CD4-positive, alpha-beta T cell (primary cell): ENCODE measurements at regions not wholly inside any gene's neighbourhood (a gene's known extent, or its start where the extent isn't known, plus 50 kb on each side); places are given as distances from the start of the nearest gene placed in this dataset.
"Not testable (repeated sequence)": the region's sequence is repeated elsewhere in the genome, so short reads cannot be mapped to it uniquely, and the experiment has no call there.

Experiments used
- ATAC-seq: fragments of 200-7000 bp; cut with Tn5 transposase; one replicate; pipeline ENCODE4 v1.10.0; 2022; ENCODE audit warnings: mild to moderate bottlenecking; ENCODE audit not compliant: poor library complexity
- CTCF ChIA-PET: fragments of 350-600 bp; sonication (Branson Sonifier 250); formaldehyde crosslinking; loops from one replicate; lab custom pipeline; 2021; ENCODE audit warnings: antibody characterized with exemption, inconsistent platforms; lab: Charles Lee
- POLR2A ChIA-PET: fragments of 350-600 bp; sonication (Branson Sonifier 250); formaldehyde crosslinking; loops from one replicate; lab custom pipeline; 2021; ENCODE audit warnings: antibody characterized with exemption, inconsistent platforms; lab: Charles Lee
- DNase-seq, 14 experiments: peaks; one replicate each; pipeline ENCODE4 v3.0.0-alpha.2; 2013 to 2020; ENCODE audit warnings: mixed read lengths in 2 of 14
- H3K27ac ChIP-seq, 2 donors: one replicate each; pipeline versions ENCODE4 v1.5.1 to v1.7.0; 2013; ENCODE audit warnings: low read length in 2 of 2, low read depth in 1 of 2, mild to moderate bottlenecking in 1 of 2
- H3K27me3 ChIP-seq, 2 experiments: 1 replicate in 1 of 2; 2 replicates in 1 of 2; pipeline versions ENCODE4 v1.6.1 to v1.7.0; 2013; ENCODE audit warnings: low read length in 2 of 2, control low read depth in 1 of 2, mild to moderate bottlenecking in 1 of 2, moderate library complexity in 1 of 2; ENCODE audit not compliant: insufficient read depth in 2 of 2, control insufficient read depth in 1 of 2
- H3K36me3 ChIP-seq: one replicate; pipeline ENCODE4 v1.6.1; 2013; ENCODE audit warnings: low read length, control low read depth; ENCODE audit not compliant: insufficient read depth
- H3K4me1 ChIP-seq: one replicate; pipeline ENCODE4 v1.6.1; 2013; ENCODE audit warnings: low read length, control low read depth; ENCODE audit not compliant: insufficient read depth
- H3K4me3 ChIP-seq: one replicate; pipeline ENCODE4 v1.5.1; 2013; ENCODE audit warnings: mild to moderate bottlenecking, low read length, moderate library complexity
- H3K9me3 ChIP-seq, 2 experiments: 1 replicate in 1 of 2; 2 replicates in 1 of 2; pipeline versions ENCODE4 v1.6.1 to v1.7.0; 2013; ENCODE audit warnings: low read length in 2 of 2, mild to moderate bottlenecking in 2 of 2, control low read depth in 1 of 2, moderate library complexity in 1 of 2; ENCODE audit not compliant: control insufficient read depth in 1 of 2, insufficient read depth in 1 of 2
- H3K27ac Mint-ChIP-seq: one replicate; pipeline ENCODE4 v1.8.0; 2020; ENCODE audit warnings: mixed read lengths
- H3K27me3 Mint-ChIP-seq: one replicate; pipeline ENCODE4 v1.8.0; 2021; ENCODE audit warnings: mixed read lengths
- H3K36me3 Mint-ChIP-seq: one replicate; pipeline ENCODE4 v1.8.0; 2021; ENCODE audit warnings: low read depth, mixed read lengths
- H3K4me1 Mint-ChIP-seq: one replicate; pipeline ENCODE4 v1.8.0; 2021; ENCODE audit warnings: low read depth, mixed read lengths
- H3K4me3 Mint-ChIP-seq: one replicate; pipeline ENCODE4 v1.8.0; 2020; ENCODE audit warnings: mild to moderate bottlenecking, mixed read lengths
- H3K9me3 Mint-ChIP-seq: one replicate; pipeline ENCODE4 v1.8.0; 2020; ENCODE audit warnings: mixed read lengths
- intact Hi-C, 2 experiments: fragments of 100-400 bp; cut with DNase I in 1 of 2; cut with micrococcal nuclease in 1 of 2; formaldehyde crosslinking; loops; one replicate each; pipeline versions ENCODE4 v1.15.1 to v1.9.0; 2023 to 2025; cut with DNase I, micrococcal nuclease
- TF ChIP-seq, protein P1 (sequence below): fragments of 200-600 bp; IDR thresholded peaks from one replicate; pipeline ENCODE4 v1.8.0; 2022; ENCODE audit warnings: antibody characterized with exemption, mild to moderate bottlenecking

DNA sequence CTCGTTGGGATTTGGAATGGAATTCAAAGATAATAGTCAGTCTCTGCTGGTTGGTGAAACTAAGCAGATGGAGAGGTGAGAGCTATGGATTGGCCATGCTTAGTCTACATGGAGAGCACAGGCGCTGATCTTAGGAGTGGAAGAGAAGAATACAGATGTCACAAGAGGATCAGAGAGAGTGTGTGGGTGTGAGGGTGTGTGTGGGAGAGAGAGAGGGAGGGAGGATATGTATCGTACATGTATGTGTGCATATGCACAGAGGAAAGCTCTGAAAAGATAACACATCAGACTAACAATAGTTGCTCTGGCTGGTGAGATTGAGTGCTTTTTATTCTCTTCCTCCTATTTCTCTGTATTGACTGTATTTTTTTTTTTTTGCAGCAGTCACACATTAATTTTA, 686.2 kb upstream of the TBX3 start:
- Histone ChIP-seq H3K27me3 (no peaks in the 10 kb centered on the region), H3K4me3 (no peak overlapping the region), H3K27ac (no peak overlapping the region), H3K36me3 (no peaks in the 10 kb centered on the region), H3K4me1 (no peaks in the 10 kb centered on the region), H3K9me3 (peaks cover 0 to 15% of the 10 kb centered on the region in 2 experiments)
- Mint-ChIP-seq H3K27me3 (no peaks in the 10 kb centered on the region), H3K4me3 (no peak overlapping the region), H3K4me1 (no peaks in the 10 kb centered on the region), H3K9me3 (peaks cover 18% of the 10 kb centered on the region), H3K36me3 (no peaks in the 10 kb centered on the region), H3K27ac (no peak overlapping the region)
- no peak for ATAC-seq
- intact Hi-C loops: no loop called here
- TF ChIP-seq, protein P1, sequence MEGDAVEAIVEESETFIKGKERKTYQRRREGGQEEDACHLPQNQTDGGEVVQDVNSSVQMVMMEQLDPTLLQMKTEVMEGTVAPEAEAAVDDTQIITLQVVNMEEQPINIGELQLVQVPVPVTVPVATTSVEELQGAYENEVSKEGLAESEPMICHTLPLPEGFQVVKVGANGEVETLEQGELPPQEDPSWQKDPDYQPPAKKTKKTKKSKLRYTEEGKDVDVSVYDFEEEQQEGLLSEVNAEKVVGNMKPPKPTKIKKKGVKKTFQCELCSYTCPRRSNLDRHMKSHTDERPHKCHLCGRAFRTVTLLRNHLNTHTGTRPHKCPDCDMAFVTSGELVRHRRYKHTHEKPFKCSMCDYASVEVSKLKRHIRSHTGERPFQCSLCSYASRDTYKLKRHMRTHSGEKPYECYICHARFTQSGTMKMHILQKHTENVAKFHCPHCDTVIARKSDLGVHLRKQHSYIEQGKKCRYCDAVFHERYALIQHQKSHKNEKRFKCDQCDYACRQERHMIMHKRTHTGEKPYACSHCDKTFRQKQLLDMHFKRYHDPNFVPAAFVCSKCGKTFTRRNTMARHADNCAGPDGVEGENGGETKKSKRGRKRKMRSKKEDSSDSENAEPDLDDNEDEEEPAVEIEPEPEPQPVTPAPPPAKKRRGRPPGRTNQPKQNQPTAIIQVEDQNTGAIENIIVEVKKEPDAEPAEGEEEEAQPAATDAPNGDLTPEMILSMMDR: no peak
- ChIA-PET CTCF (no interaction called here), POLR2A (no interaction called here)
- DNase-seq: no peak

DNA sequence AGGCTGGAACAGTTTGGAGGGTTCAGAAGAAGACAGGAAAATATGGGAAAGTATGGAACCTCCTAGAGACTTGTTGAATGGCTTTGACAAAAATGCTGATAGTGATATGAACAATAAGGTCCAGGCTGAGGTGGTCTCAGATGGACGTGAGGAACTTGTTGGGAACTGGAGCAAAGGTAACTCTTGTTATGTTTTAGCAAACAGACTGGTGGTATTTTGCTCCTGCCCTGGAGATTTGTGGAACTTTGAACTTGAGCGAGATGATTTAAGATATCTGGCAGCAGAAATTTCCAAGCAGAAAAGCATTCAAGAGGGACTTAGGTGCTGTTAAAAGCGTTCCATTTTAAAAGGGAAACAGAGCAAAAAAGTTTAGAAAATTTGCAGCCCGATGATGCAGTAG, 682.3 kb upstream of the TBX3 start:
- CTCF ChIA-PET, H3K4me3 Mint-ChIP-seq, DNase-seq, H3K4me1 ChIP-seq, H3K27ac ChIP-seq, H3K4me1 Mint-ChIP-seq, ATAC-seq, intact Hi-C loops, H3K27me3 Mint-ChIP-seq, H3K36me3 ChIP-seq, H3K36me3 Mint-ChIP-seq, POLR2A ChIA-PET, H3K4me3 ChIP-seq, H3K9me3 ChIP-seq, H3K27me3 ChIP-seq, H3K27ac Mint-ChIP-seq: not testable (repeated sequence)
- H3K9me3 Mint-ChIP-seq: peaks cover 11% of the 10 kb centered on the region

DNA sequence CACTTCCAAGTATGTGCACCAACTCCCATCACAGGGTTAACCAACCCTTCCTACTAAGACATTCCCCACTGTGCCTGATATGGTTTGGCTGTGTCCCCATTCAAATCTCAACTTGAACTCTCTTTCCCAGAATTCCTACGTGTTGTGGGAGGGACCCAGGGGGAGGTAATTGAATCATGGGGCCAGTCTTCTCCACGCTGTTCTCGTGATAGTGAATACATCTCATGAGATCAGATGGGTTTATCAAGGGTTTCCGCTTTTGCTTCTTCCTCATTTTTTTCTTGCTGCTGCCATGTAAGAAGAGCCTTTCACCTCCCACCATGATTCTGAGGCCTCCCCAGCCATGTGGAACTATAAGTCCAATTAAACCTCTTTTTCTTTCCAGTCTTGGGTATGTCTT, 681.8 kb upstream of the TBX3 start:
- H3K4me1 ChIP-seq, DNase-seq, CTCF ChIA-PET, POLR2A ChIA-PET, H3K27ac Mint-ChIP-seq, H3K27ac ChIP-seq, ATAC-seq, intact Hi-C loops, H3K36me3 Mint-ChIP-seq, H3K9me3 ChIP-seq, H3K4me3 ChIP-seq, H3K4me1 Mint-ChIP-seq, H3K36me3 ChIP-seq, H3K27me3 ChIP-seq, H3K4me3 Mint-ChIP-seq, H3K27me3 Mint-ChIP-seq: not testable (repeated sequence)
- peaks cover 11% of the 10 kb centered on the region for H3K9me3 Mint-ChIP-seq

DNA sequence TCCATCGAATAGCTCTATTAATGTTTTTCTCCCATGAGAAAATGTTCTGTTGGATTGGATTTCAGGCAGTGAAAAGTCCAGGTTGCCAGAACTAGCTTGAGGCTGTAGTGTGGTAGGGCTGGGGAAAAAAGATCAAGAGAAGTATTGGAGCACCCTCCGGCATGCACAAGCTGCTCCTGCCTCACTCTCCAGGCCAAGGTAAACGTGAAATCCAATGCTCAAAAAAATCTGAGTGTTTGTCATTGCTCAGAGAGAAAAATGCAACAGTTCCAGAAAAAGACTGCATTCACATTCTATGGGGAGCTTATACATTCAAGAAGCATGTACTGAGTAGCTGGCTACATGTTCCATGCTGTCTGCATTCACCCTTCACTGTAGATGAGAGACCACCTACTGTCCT, 680.9 kb upstream of the TBX3 start:
- H3K27me3 Mint-ChIP-seq: no peaks in the 10 kb centered on the region
- ChIA-PET CTCF (no interaction called here), POLR2A (no interaction called here)
- no peaks in the 10 kb centered on the region for H3K4me1 Mint-ChIP-seq
- H3K36me3 ChIP-seq: no peaks in the 10 kb centered on the region
- no peak overlapping the region for H3K27ac ChIP-seq
- peaks cover 0 to 7% of the 10 kb centered on the region in 2 experiments for H3K9me3 ChIP-seq
- H3K4me3 ChIP-seq: no peak overlapping the region
- no peaks in the 10 kb centered on the region for H3K36me3 Mint-ChIP-seq
- TF ChIP-seq, protein P1: no peak
- no peak overlapping the region for H3K27ac Mint-ChIP-seq
- intact Hi-C loops: no loop called here
- no peak for ATAC-seq
- H3K27me3 ChIP-seq: no peaks in the 10 kb centered on the region
- H3K4me3 Mint-ChIP-seq: no peak overlapping the region
- no peak for DNase-seq
- no peaks in the 10 kb centered on the region for H3K4me1 ChIP-seq
- peaks cover 11% of the 10 kb centered on the region for H3K9me3 Mint-ChIP-seq
